ENCODE measurements at regions not wholly inside any gene's neighbourhood (a gene's known extent, or its start where the extent isn't known, plus 50 kb on each side); places are given as distances from the start of the nearest gene placed in this dataset.

DNA sequence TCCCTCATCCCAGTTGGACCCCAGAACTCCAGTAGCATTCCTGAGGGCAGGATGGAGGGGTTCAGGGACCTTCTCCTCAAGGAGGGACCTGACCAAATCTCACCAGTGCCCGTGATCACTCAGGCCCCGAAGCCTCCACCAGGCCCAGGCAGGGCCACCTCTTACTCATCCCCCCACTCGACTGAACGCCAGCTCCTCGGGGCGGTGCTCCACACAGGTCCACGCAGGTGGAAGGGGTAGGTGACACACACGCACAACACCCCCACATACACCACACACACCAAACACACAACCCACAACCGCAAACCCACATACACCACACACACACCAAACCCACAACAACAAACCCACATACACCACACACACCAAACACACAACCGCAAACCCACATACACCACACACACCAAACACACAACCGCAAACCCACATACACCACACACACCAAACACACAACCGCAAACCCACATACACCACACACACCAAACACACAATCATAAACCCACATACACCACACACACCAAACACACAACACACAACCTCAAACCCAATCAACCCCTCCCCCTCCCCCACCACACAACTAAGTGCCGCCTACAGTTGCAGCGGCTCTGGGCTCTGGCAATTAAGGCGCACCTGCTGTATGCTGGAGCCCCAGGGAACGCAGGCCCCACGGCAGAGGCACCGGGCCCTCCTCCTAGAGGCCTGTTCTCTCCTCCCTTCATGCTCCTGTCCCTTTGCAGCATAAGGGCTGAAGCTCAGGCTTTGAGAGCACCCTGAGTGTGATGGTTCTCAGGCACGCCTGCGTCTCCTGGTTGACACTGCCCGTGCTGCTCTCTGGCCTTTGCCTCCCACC, 1318.1 kb downstream of the TBC1D22A start:
- Histone ChIP-seq H3K4me1 (no peaks in the 10 kb centered on the region), H3K27ac (no peak overlapping the region), H3K27me3 (ENCODE audit: insufficient read depth in 3 of 3, low read length in 2 of 3) (no peaks in the 10 kb centered on the region), H3K9me3 (no peaks in the 10 kb centered on the region), H3K36me3 (ENCODE audit: insufficient read depth in 1 of 2, low read depth in 1 of 2) (no peaks in the 10 kb centered on the region), H3K4me3 (no peak overlapping the region)
- intact Hi-C loops (cut with DNase I) = no loop called here
- no peak for DNase-seq
- 86 to 89% (median 86%) methylated on average over 20 to 21 of the region's 21 CpGs for WGBS, 3 donors
- no peak for TF ChIP-seq CTCF (IDR thresholded peaks at IDR 0.05)
- ATAC-seq = no peak

DNA sequence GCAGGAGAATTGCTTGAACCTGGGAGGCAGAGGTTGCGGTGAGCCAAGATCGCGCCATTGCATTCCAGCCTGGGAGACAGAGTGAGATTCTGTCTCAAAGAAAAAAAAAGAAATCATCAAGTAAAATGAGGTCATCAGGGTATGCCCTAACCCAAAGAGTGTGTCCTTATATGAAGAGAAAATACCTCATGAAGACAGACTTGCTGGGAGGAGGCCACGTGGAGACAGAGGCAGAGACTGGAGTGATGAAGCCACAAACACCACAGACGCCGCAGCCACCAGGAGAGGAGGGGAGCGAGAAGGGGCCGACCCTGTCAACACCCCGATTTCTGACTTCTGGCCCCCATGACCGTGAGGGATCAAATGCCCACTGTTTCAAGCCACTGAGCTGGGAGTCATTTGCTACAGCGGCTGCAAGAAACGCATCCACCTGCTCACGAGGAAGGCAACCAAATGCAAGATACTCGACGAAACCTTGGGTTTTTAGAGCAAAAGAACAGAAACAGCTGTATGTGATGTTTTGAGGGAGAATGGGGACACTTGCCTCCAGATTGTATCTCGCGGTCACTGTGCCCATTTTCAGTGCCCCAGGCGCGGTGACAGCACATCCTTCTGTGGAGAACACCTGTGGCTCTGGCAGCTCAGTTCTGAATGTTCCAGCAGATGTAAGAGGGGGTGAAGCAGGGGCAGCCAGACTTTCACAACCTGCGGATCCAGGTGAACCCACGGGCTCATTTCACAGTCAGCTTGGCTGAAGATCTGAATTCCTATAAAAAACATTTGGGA, 1317.2 kb downstream of the TBC1D22A start:
- Histone ChIP-seq H3K27me3 (ENCODE audit: insufficient read depth in 3 of 3, low read length in 2 of 3) (peaks cover 0 to 6% (median 0%) of the 10 kb centered on the region in 3 donors), H3K27ac (no peak overlapping the region), H3K9me3 (no peaks in the 10 kb centered on the region), H3K36me3 (ENCODE audit: insufficient read depth in 1 of 2, low read depth in 1 of 2) (no peaks in the 10 kb centered on the region), H3K4me1 (no peaks in the 10 kb centered on the region), H3K4me3 (no peak overlapping the region)
- WGBS, 3 donors = 70 to 75% (median 70%) methylated on average over 21 of the region's 21 CpGs
- DNase-seq (no peak), ATAC-seq (no peak)
- intact Hi-C loops (cut with DNase I) = no loop called here
- no peak for TF ChIP-seq CTCF (IDR thresholded peaks at IDR 0.05)

GRCh38 chr22:48078825-48079224, 1316.4 kb downstream of the TBC1D22A start:
- DNase-seq (no peak), ATAC-seq (no peak)
- no peak overlapping the region for H3K4me3 ChIP-seq
- WGBS, 3 donors = 73 to 74% (median 73%) methylated on average over 5 of the region's 5 CpGs
- H3K27me3 ChIP-seq (ENCODE audit: insufficient read depth in 3 of 3, low read length in 2 of 3) = peaks cover 0 to 12% (median 0%) of the 10 kb centered on the region in 3 donors
- intact Hi-C loops (cut with DNase I) = no loop called here
- H3K9me3 ChIP-seq = no peaks in the 10 kb centered on the region
- H3K4me1 ChIP-seq = no peaks in the 10 kb centered on the region
- H3K27ac ChIP-seq = no peak overlapping the region
- no peaks in the 10 kb centered on the region for H3K36me3 ChIP-seq (ENCODE audit: insufficient read depth in 1 of 2, low read depth in 1 of 2)
- TF ChIP-seq CTCF (IDR thresholded peaks at IDR 0.05) = no peak

DNA sequence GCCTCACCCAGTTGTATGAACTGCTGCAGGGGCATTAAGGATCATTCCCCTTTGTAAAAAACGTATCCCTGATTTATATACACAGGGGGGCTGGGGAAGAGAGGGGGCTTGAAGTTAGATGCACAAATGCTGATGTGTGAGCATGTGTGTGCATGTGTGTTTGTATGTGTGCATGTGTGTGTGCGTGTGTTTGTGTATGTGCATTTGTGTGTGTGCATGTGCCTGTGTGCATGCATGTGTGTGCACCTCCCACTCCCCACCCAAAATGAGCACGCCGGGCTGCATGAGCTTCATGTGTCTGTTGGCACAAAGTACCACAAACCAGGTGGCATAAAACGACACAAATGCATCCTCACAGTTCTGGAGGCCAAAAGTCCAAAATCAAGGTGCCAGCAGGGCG, 1315.2 kb downstream of the TBC1D22A start:
- Histone ChIP-seq H3K36me3 (ENCODE audit: insufficient read depth in 1 of 2, low read depth in 1 of 2) (no peaks in the 10 kb centered on the region), H3K4me1 (no peaks in the 10 kb centered on the region), H3K27me3 (ENCODE audit: insufficient read depth in 3 of 3, low read length in 2 of 3) (peaks cover 0 to 12% (median 2%) of the 10 kb centered on the region in 3 donors), H3K9me3 (no peaks in the 10 kb centered on the region), H3K27ac (no peak overlapping the region), H3K4me3 (no peak overlapping the region)
- no peak for ATAC-seq
- 74 to 84% (median 77%) methylated on average over 6 of the region's 6 CpGs for WGBS, 3 donors
- intact Hi-C loops (cut with DNase I) = no loop called here
- TF ChIP-seq CTCF (IDR thresholded peaks at IDR 0.05) = no peak
- no peak for DNase-seq

Data from psoas muscle (tissue), 7 donors.